Limb (tissue), 2 donors: ENCODE measurements at regions not wholly inside any gene's neighbourhood (a gene's known extent, or its start where the extent isn't known, plus 50 kb on each side); places are given as distances from the start of the nearest gene placed in this dataset.
"Not testable (repeated sequence)": the region's sequence is repeated elsewhere in the genome, so short reads cannot be mapped to it uniquely, and the experiment has no call there.

Experiments used
- DNase-seq, 2 donors: peaks; one replicate each; pipeline ENCODE4 v3.0.0-alpha.2; 2016; ENCODE audit errors: extremely low spot score in 2 of 2

DNA sequence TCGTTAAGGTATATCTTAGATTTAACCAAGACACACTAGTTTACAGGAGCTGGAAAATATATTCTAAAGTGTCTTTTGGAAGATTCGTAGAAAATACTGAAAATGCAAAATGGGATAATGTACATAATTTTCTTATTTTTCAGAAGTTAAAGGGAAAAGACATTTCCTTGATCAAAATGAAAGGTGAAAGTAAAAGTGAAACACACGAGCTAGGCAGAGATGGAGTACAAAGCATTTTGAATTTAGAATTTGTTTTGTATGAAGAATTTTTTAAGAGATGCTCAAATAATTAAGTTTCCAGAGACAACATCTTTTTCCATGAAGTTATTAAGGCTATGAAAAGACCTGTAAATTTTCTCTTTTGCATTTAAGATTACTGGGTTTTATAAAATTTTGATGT, 2192.6 kb upstream of the AGA start:
- DNase-seq, result no peak

DNA sequence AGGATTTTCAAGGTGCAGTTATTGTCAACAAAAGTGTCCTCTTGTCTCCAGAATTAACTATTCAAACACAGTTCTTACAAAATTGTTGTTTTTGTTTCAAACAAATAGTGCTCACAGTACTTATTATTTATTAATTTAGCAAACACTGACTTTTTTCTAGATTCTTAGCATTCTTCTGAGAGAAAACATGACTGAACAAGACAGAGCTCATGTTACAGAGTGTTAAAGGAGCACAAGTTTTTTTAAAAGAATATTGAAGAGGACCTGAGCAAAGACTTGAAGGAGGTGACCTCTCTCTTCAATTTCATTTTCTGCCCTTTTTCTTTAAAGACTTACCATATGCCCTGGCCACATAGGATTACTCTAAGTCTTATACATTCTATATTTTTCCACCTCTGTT, 2220.3 kb upstream of the AGA start:
- DNase-seq, result no peak

DNA sequence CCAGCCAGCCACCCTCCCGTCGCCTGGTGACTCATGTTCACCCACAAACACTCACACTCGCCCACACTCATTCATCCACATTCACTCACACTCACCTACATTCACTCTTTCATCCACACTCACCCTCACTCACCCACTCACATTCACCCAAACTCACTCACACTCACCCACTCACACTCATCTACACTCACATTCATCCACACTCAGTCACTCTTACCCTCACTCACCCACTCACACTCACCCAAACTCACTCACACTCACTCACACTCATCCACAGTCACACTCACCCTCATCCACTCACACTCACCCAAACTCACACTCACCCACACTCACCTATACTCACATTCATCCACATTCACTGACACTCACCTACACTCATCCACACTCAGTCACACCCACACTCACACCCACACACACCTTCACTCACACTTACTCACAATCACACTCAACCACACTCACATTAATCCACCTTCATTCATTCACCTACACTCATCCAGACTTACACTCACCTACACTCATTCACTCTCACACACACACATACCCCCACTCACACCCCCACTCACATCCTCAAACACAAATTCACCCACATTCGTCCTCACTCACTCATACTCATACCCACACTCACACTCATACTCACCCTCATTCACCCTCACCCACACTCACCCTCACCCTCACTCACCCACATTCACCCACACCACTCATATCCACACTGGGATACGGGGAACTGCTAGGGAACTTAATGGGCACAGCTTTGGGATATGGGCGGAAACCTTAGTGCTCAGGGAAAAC, 2221.6 kb upstream of the AGA start:
- DNase-seq, result no peak

DNA sequence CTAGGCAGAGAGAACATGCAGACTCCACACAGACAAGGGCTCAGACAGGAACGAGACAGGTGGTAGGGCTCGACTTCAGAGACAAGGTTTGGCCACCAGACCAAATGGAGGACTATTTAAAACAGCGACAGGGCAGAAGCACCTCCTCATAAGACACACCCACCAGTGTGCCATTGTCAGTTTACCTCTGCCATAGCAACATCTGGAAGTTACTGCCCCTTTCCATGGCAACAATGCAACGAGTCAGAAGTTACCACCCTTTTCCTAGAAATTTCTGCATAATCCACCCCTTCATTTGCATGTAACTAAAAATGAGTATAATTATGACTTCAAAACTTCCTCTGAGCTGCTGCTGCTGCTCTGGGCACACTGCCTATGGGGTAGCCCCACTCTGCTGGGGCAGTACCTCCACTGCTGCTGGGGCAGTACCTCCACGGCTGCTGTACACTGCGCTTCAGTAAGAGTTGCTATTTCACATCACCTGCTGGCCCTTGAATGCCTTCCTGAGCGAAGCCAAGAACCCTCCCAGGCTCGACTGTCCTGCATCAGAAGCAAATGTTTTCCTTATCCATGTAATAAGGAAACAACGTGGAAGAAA, 2222.3 kb upstream of the AGA start:
- DNase-seq, result no peak

DNA sequence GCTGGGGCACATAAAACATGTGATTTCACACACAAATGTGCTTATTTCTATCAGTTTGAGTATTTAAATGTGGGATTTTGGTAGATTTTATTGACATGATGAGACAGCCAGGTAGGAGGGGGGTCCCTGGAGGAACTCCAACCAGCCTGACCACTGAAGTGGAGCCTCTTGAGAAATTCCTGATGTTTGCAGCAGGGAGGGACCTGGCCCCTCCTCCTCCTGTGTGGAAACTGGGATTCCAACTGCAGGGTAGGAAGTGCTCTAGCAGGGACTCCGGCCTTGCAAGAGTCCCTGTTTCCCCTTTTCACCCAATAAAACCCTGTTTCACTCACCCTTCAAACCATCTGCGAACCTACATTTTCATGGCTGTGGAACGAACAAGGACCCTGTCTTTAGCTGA, 2224.0 kb upstream of the AGA start:
- DNase-seq, result no peak

DNA sequence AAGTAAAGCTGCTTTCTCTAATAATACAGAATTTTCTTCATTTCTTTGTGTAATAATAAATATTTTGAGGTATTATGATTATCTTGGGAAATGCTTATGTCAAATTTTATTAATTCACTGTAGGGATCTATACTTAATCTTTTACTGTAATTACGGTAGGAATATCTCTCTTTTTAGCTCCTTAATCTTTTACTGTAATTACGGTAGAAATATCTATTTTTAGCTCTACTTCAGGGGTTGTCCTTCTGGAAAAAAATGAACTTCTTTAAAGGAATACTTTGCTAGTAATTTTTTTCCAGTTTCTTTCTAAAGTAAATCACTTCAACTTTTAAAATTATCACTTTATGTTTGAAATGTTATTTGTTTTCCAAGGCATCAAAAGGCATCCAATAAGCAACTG, 2229.4 kb upstream of the AGA start:
- no peak for DNase-seq

DNA sequence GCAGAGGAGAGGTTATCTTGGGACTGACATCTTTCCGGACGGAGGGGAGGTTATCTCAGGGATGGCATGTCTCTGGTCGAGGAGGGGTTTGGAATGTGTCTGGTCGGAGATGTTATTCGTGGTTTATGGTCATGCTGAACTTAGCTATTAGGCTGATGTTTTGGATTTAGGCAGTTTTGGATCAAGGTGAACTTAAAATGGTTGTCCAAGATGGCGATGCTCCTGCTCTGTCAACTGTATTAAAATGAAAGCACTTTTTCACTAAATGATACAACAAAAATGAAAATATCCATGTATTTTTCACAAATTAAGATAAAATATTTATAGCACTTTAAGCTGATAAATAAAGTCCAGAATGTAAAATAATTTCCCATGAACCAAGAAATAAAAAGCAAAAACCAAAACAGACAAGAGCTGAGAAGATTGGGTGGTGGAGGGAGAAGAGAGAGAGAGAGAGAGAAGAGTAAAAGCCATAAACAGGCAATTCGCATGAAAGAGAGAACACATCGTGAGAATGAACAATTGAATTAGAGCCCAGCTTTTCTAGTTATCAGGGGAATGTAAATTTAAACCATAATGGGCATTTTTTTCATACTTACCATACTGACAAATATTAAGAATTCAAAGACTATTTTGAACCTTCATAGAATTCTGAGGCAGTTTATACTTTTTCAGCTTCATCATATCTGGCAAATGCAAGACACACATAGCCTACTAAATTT, 2236.0 kb upstream of the AGA start:
- no peak for DNase-seq

DNA sequence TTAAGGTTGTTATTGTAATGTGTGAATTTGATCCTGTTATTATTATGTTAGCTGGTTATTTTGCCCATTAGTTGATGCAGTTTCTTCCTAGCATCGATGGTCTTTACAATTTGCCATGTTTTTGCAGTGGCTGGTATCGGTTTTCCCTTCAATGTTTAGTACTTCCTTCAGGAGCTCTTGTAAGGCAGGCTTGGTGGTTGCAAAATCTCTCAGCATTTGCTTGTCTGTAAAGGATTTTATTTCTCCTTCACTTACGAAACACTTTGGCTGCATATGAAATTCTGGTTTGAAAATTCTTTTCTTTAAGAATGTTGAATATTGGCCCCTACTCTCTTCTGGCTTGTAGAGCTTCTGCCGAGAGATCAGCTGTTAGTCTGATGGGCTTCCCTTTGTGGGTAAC, 2241.4 kb upstream of the AGA start:
- not testable (repeated sequence) for DNase-seq

DNA sequence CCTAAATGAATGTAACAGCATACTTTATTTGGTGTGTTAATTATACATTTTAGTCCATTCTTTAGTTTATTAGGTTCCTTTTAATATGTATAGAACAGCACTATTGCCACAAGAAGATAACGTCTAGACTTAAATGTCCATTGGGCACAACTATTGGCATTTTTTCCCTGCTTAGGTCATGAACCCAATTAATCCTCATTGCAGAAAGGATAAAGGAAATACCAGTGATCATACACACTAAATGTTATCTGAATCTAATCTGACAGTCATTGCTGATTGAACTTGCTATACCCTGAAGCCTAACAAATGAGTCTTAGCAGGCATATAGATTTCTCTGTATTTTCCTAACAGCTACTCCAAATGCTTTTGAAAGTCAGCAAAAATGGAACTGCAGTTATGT, 2250.0 kb upstream of the AGA start:
- no peak for DNase-seq

DNA sequence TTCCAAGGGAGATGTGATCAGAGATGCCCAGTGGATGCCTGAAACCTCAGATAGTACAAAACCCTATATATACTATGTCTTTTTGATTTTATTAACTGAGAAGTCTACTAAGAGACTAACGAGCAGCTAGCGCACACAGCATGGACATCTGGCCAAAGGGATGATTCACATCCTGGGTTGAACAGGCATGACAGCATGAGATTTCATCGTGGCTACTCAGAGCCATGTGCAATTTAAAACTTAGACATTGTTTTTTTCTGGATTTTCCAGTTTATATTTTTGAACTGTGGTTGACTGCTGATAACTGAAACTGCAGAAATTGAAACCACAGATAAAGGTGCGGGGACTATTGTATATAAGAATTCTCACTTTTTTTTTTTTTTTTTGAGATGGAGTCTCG, 2252.9 kb upstream of the AGA start:
- no peak for DNase-seq

DNA sequence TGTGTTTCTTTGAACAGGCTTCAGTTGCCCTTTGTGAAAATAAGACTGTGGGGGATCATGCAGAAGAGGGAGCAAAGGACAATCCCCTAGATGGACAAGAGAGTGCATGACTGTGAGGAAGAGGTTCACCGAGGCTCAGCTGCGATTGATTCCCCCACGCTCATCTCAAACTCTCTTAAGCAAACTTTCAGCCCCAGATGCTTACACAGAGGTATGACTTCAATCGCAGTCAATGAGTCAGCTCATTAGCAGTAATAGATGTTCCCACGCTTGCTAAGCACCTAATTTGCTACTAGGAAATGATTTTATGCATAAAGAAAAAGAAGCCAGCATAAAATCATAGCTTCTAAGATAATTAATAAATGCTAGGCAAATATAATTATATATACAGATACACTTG, 2256.1 kb upstream of the AGA start:
- no peak for DNase-seq

DNA sequence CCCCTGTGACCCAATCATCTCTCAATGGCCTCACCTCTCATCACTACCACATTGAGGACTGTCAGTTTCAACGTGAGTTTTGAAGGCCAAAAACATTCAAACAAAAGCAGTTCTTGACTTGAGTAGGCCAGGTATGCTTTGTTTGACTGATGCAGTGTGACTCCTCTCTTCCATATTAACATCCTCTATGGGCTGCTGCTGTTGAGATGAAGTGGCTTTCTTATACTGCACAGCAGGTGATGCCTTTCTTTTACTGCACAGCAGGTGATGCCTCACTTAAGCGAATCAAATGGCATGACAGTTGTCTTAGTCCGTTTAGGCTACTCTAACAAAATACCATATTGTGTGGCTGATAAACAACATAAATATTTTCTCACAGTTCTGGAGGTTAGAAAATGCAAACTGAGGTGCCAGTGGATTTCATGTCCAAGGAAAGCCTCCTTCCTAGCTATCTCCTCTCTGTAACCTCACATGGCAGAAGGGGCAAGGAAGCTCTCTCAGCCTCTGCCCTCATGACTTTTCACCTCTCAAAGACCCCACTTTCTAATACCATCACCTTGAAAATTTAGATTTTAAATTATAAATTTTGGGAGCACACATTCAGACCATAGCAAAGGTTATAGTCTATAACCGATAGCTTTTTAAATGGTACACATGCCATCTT, 2267.9 kb upstream of the AGA start:
- no peak for DNase-seq

DNA sequence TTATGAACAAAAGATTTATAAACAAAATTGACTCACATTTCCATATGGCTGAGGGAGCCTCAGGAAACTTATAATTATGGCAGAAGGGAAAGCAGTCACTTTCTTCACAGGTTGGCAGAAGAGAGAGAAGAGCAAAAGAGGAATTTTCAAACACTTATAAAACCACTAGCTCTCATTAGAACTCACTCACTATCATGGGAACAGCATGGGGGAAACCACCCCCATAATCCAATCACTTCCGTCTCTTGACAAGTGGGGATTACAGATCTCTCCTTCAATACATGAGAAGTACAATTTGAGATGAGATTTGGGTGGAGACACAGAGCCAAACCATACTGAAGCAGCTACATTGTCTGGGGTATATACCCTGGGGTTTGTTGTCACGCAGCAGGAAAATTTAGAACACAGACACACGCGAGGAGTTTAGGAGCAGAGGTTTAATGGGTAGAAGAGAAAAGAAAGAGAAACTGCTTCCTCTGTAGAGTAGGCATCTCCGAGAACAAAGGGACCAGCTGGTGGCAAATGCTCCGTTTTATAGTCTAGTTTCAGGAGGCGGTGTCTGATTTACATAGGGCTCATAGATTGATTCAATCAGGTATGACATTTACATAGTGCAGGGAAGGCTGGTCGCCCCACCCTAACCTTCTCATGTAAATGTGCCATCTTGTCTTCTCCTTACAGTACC, 2277.7 kb upstream of the AGA start:
- DNase-seq, result no peak

DNA sequence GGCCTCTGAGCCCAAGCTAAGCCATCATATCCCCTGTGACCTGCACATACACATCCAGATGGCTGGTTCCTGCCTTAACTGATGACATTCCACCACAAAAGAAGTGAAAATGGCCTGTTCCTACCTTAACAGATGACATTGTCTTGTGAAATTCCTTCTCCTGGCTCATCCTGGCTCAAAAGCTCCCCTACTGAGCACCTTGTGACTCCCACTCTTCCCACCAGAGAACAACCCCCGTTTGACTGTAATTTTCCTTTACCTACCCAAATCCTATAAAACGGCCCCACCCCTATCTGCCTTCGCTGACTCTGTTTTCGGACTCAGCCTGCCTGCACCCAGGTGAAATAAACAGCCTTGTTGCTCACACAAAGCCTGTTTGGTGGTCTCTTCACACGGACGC, 2284.3 kb upstream of the AGA start:
- not testable (repeated sequence) for DNase-seq

DNA sequence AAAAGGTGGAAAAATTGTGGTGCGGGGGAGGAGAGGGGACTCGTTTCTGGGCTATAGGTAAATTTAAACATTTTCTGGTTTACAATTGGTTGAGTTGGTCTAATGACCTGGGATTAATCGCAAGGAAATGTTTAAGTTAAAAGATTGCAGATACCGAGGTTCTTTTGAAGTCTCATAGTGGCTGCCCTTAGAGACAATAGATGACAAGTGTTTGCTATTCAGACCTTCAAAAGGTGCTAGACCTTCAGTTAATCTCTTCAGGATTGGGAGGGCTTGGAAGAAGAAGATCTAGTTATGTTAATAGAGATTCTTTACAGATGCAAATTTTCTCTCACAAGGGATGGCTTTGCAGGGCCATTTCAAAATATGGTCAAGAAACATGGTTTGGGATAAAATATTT, 2286.1 kb upstream of the AGA start:
- DNase-seq, result no peak

DNA sequence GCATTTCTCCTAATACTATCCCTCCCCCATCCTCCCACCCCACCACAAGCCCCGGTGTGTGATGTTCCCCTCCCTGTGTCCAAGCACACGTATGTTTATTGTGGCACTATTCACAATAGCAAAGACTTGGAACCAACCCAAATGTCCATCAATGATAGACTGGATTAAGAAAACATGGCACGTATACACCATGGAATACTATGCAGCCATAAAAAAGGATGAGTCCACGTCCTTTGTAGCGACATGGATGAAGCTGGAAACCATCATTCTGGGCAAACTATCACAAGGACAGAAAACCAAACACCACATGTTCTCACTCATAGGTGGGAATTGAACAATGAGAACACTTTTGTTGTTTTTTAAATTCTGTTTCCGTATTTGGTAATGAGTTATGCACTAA, 2294.6 kb upstream of the AGA start:
- not testable (repeated sequence) for DNase-seq

DNA sequence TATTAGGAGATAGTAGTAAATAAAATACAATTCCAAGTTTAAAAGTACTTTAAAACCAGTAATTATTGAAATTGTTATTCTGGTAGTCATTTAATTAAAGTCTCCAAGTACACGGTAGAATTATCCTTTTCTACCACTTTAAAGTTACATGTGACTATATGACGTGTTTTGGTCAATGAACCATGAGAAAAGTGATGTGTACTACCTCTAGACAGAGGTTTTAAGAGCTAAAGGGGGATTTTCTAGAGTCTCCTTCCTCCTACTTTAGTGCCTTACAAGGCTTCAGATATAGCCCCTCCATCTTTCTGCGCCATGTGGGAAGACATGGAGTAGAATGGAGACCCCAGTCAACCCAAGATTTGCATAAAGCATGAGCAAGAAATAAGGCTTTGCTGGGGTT, 2296.6 kb upstream of the AGA start:
- DNase-seq, result no peak

DNA sequence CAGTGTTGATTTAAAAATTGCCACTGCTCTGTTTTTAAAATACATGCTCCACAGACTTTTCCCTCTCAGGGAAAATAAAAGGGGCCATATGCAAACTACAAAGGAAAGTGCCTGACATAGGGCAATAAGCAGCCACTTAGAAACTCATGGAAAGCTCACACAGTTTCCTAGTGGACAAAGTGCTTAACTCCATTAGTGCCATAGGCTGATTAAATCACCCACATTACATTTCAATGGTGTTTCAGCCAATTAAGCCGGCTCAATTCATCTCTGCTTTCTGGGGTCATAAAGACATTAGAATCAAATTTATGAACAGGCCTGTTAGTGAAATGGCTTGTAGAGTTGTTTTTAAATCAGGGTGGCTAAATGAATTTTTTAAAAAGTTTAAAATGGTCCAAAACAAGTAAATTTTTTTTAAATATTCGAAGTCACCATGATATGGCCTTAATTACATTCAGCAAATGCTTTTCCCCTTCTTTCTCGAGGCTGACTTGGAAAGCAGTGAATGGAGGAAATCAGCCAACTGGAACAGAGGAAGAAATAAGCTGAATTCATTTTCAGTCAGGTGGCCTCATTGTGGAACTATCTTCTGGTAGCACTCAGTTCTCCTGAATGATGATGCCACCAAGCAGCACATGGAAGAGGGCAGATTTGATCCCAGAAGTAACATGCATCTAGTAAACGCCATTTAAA, 2305.1 kb upstream of the AGA start:
- DNase-seq, result no peak

DNA sequence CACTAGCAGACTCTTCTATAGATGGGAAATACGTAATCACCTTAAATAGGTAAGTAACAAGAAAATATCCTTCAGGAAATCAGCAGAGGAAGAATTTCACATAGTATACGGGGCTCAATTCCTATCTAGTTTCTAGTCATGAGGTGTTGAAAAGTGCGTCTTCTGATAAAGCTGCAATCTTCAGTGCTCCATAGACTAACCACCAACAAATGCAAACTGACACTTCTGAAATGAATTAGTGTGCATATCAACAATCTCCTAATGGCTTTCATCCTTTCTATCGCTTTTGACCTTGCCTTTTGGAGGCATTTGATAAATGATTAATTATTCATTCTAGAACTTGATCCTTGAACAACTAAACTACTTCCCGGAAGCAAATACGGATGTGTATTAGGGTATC, 2306.6 kb upstream of the AGA start:
- no peak for DNase-seq

DNA sequence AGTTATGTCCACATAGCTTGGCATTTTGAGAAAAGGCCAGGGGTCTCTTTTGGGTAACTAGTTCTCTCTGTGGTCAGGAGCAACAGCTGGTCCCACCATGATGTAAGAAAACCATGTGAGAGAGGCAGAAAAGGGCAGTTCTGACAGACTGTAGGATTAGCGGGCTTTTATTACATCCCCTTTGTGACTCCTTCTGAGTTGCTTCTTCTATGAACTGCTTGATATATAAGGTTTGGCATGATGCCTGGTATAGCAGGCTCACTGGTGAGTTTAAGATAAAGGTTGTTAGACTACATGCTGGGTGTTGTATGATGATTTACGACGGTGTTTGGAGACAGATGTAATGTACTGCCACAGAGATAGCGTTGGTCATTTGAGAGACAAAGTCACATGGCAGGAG, 2308.1 kb upstream of the AGA start:
- DNase-seq, result no peak

DNA sequence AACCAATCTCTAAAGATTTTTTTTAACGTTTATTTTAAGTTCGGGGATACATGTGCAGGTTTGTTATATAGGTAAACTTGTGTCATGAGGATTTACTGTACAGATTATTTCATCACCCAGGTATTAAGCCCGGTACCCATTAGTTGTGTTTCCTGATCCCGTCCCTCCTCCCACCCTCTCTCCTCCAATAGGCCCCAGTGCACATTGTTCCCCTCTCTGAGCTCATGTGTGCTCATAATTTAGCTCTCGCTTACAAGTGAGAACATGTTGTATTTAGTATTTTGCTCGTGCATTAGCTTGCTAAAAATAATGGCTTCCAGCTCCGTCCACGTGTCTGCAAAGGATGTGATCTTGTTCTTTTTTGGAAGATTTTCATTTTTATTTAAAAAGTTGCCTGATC, 2309.4 kb upstream of the AGA start:
- no peak for DNase-seq
